HCT116 (cell line): ENCODE measurements at regions not wholly inside any gene's neighbourhood (a gene's known extent, or its start where the extent isn't known, plus 50 kb on each side); places are given as distances from the start of the nearest gene placed in this dataset.
"Not testable (repeated sequence)": the region's sequence is repeated elsewhere in the genome, so short reads cannot be mapped to it uniquely, and the experiment has no call there.

Experiments used
- ATAC-seq: fragments of 200-7000 bp; cut with Tn5 transposase; 2 replicates; pipeline ENCODE4 v1.9.1; 2020; ENCODE audit warnings: mild to moderate bottlenecking, moderate library complexity
- BruUV-seq: library from RNA; stranded (reverse); fragments of 400-500 nt; replicated peaks from 2 replicates; lab custom pipeline; 2021; lab: Mats Ljungman, UMichigan
- CTCF ChIA-PET: fragments of 300-600 bp; sonication (Branson Sonifier 250); formaldehyde crosslinking; loops from one replicate; lab custom pipeline; 2021; ENCODE audit warnings: antibody characterized with exemption; lab: Charles Lee
- POLR2A ChIA-PET: fragments of 300-600, 350-600 bp; sonication (Branson Sonifier 250); formaldehyde crosslinking; loops from one replicate; lab custom pipeline; 2021; ENCODE audit warnings: antibody characterized with exemption; lab: Charles Lee
- RAD21 ChIA-PET, 2 experiments: fragments of 300-600 bp; sonication (Branson Sonifier 250); formaldehyde crosslinking; loops; one replicate each; lab custom pipeline; 2023; ENCODE audit warnings: low total read pairs in 2 of 2; ENCODE audit not compliant: uncharacterized antibody in 2 of 2, unreplicated experiment in 2 of 2, low non-redundant PET in 1 of 2; lab: Charles Lee
- DNase-seq: peaks from one replicate; pipeline ENCODE4 v3.0.0-alpha.2; 2010; ENCODE audit warnings: low read depth, low spot score
- H2AFZ ChIP-seq: fragments of 200-600 bp; shearing (Covaris generic), sonication (generic); 2 replicates; pipeline ENCODE4 v1.6.1; 2017; ENCODE audit warnings: low read depth, mixed run types, mixed read lengths, antibody characterized with exemption, low read length; ENCODE audit not compliant: poor library complexity, severe bottlenecking
- H3K27ac ChIP-seq: 2 replicates; pipeline ENCODE4 v1.5.1; 2012; ENCODE audit warnings: low read depth, low read length
- H3K27me3 ChIP-seq: fragments of 200-600 bp; sonication (generic); 2 replicates; pipeline ENCODE4 v1.6.1; 2016; ENCODE audit warnings: mixed run types, low read length, mixed read lengths; ENCODE audit not compliant: insufficient read depth
- H3K36me3 ChIP-seq, 2 experiments: fragments of 200-500 bp in 1 of 2; fragments of 200-600 bp in 1 of 2; sonication (Bioruptor generic) in 1 of 2; sonication (generic) in 1 of 2; 2 replicates each; pipeline versions ENCODE4 v1.5.1 to v1.6.1; 2014 to 2016; ENCODE audit warnings: low read length in 2 of 2, inconsistent platforms in 1 of 2, mixed read lengths in 1 of 2, mixed run types in 1 of 2; ENCODE audit not compliant: insufficient read depth in 2 of 2, control insufficient read depth in 1 of 2
- H3K4me1 ChIP-seq, 2 experiments: fragments of 200-600 bp in 1 of 2; sonication (generic) in 1 of 2; 2 replicates each; pipeline versions ENCODE4 v1.5.1 to v1.6.1; 2012 to 2017; ENCODE audit warnings: low read length in 2 of 2, inconsistent platforms in 1 of 2, mild to moderate bottlenecking in 1 of 2, mixed read lengths in 1 of 2, mixed run types in 1 of 2, moderate library complexity in 1 of 2; ENCODE audit not compliant: insufficient read depth in 2 of 2, control insufficient read depth in 1 of 2
- H3K4me2 ChIP-seq: fragments of 200-600 bp; sonication (generic); 2 replicates; pipeline ENCODE4 v1.6.1; 2017; ENCODE audit warnings: mixed run types, low read length, mixed read lengths
- H3K4me3 ChIP-seq, 2 experiments: fragments of 200-600 bp in 1 of 2; sonication (generic) in 1 of 2; replicated peaks in 1 of 2; 2 replicates each; pipeline ENCODE4 v1.5.1; 2011 to 2016; ENCODE audit warnings: low read length in 2 of 2, control low read depth in 1 of 2, low read depth in 1 of 2, mild to moderate bottlenecking in 1 of 2, mixed read lengths in 1 of 2, mixed run types in 1 of 2
- H3K79me2 ChIP-seq: fragments of 200-600 bp; sonication (generic); 2 replicates; pipeline ENCODE4 v1.6.1; 2017; ENCODE audit warnings: mild to moderate bottlenecking, mixed run types, low read length, moderate library complexity, mixed read lengths; ENCODE audit not compliant: insufficient read depth
- H3K9ac ChIP-seq: fragments of 200-600 bp; sonication (generic); 2 replicates; pipeline ENCODE4 v1.6.1; 2016; ENCODE audit warnings: low read length, mixed read lengths
- H3K9me2 ChIP-seq: fragments of 200-600 bp; sonication (generic), shearing (Covaris generic); 2 replicates; pipeline ENCODE4 v1.6.1; 2017; ENCODE audit warnings: mixed run types, mild to moderate bottlenecking, moderate library complexity; ENCODE audit not compliant: insufficient read depth
- H3K9me3 ChIP-seq, 2 experiments: fragments of 200-500 bp in 1 of 2; fragments of 200-600 bp in 1 of 2; sonication (Bioruptor generic) in 1 of 2; sonication (generic) in 1 of 2; 2 replicates each; pipeline ENCODE4 v1.6.1; 2014 to 2017; ENCODE audit warnings: low read length in 2 of 2, mixed read lengths in 2 of 2, inconsistent platforms in 1 of 2, low read depth in 1 of 2, mild to moderate bottlenecking in 1 of 2, mixed run types in 1 of 2, moderate library complexity in 1 of 2; ENCODE audit not compliant: control insufficient read depth in 1 of 2, insufficient read depth in 1 of 2
- H4K20me1 ChIP-seq: fragments of 200-600 bp; sonication (generic), shearing (Covaris generic); 2 replicates; pipeline ENCODE4 v1.6.1; 2017; ENCODE audit warnings: mixed run types, mild to moderate bottlenecking, moderate library complexity; ENCODE audit not compliant: insufficient read depth
- CBX3 ChIP-seq: IDR thresholded peaks from 2 replicates; pipeline ENCODE4 v1.6.1; 2012; ENCODE audit warnings: low read depth
- CTCF ChIP-seq, 3 experiments: fragments of 200-600 bp in 1 of 3; sonication (generic) in 1 of 3; IDR thresholded peaks in 2 of 3; conservative IDR thresholded peaks in 1 of 3; 2 replicates each; pipeline ENCODE4 v1.5.1; 2012 to 2017; ENCODE audit warnings: low read depth in 2 of 3, low read length in 2 of 3, antibody characterized with exemption in 1 of 3, borderline replicate concordance in 1 of 3, control low read depth in 1 of 3, mild to moderate bottlenecking in 1 of 3, mixed read lengths in 1 of 3, mixed run types in 1 of 3, moderate library complexity in 1 of 3; ENCODE audit not compliant: insufficient read depth in 1 of 3
- FOSL1 ChIP-seq: IDR thresholded peaks from 2 replicates; pipeline ENCODE4 v1.6.1; 2012; ENCODE audit warnings: low read depth
- REST ChIP-seq: IDR thresholded peaks from 2 replicates; pipeline ENCODE4 v1.6.1; 2012; ENCODE audit warnings: low read depth
- intact Hi-C: fragments of 100-400 bp; cut with micrococcal nuclease; formaldehyde crosslinking; loops from 2 replicates; pipeline ENCODE4 v1.10.0; 2022

GRCh38 chr7:4486907-4487306 lies 195.2 kb upstream of the FOXK1 start (continued):
- TF ChIP-seq CTCF (IDR thresholded peaks at IDR 0.05 in 2 of 3, conservative IDR thresholded peaks at IDR 0.05 in 1 of 3; ENCODE audit: borderline replicate concordance in 1 of 3, insufficient read depth in 1 of 3, low read depth in 2 of 3, low read length in 2 of 3): no peak
- no peak for TF ChIP-seq FOSL1
- TF ChIP-seq REST: no peak
- no peak for TF ChIP-seq CBX3
- TF ChIP-seq, all 23 proteins: peak for 0

GRCh38 chr7:4496911-4497310 lies 185.2 kb upstream of the FOXK1 start:
- H3K4me2 ChIP-seq, H3K9me3 ChIP-seq, ATAC-seq, H2AFZ ChIP-seq, CTCF ChIA-PET, H3K79me2 ChIP-seq, H3K36me3 ChIP-seq, H4K20me1 ChIP-seq, H3K4me1 ChIP-seq, RAD21 ChIA-PET, H3K27ac ChIP-seq, H3K9me2 ChIP-seq, BruUV-seq, intact Hi-C loops, H3K9ac ChIP-seq, H3K4me3 ChIP-seq, POLR2A ChIA-PET, H3K27me3 ChIP-seq, DNase-seq: not testable (repeated sequence)
